GM23338 (cell line): ENCODE measurements at regions not wholly inside any gene's neighbourhood (a gene's known extent, or its start where the extent isn't known, plus 50 kb on each side); places are given as distances from the start of the nearest gene placed in this dataset.

ENCODE experiments used
- ATAC-seq: fragments of 200-7000 bp; cut with Tn5 transposase; 3 replicates; pipeline ENCODE4 v1.9.1; 2020
- DNase-seq: peaks from one replicate; pipeline ENCODE4 v3.0.0-alpha.2; 2015; ENCODE audit warnings: low spot score
- H2AFZ ChIP-seq: fragments of 200-600 bp; sonication (generic); 2 replicates; pipeline ENCODE4 v1.8.0; 2016; ENCODE audit warnings: antibody characterized with exemption, mild to moderate bottlenecking, moderate library complexity
- H3F3A ChIP-seq: fragments of 200-600 bp; sonication (generic); replicated peaks from 2 replicates; pipeline ENCODE4 v1.8.0; 2017; ENCODE audit warnings: antibody characterized with exemption, mixed run types, low read depth
- H3K27ac ChIP-seq: fragments of 200-600 bp; sonication (generic); 2 replicates; pipeline ENCODE4 v1.6.1; 2016; ENCODE audit warnings: low read depth
- H3K27me3 ChIP-seq: fragments of 200-600 bp; sonication (generic); 2 replicates; pipeline ENCODE4 v1.8.0; 2016; ENCODE audit warnings: mild to moderate bottlenecking, mixed run types, moderate library complexity; ENCODE audit not compliant: insufficient read depth
- H3K36me3 ChIP-seq: fragments of 200-600 bp; sonication (generic); 2 replicates; pipeline ENCODE4 v1.8.0; 2016; ENCODE audit warnings: mild to moderate bottlenecking; ENCODE audit not compliant: insufficient read depth
- H3K4me1 ChIP-seq: fragments of 200-600 bp; sonication (generic); 2 replicates; pipeline ENCODE4 v1.8.0; 2016; ENCODE audit warnings: mild to moderate bottlenecking, moderate library complexity; ENCODE audit not compliant: insufficient read depth
- H3K4me2 ChIP-seq: fragments of 200-600 bp; sonication (generic); 2 replicates; pipeline ENCODE4 v1.7.1; 2017; ENCODE audit warnings: mixed run types
- H3K4me3 ChIP-seq: fragments of 200-600 bp; sonication (generic); 2 replicates; pipeline ENCODE4 v1.6.1; 2016; ENCODE audit warnings: mixed run types
- H3K79me2 ChIP-seq: fragments of 200-600 bp; sonication (generic); replicated peaks from 2 replicates; pipeline ENCODE4 v1.8.0; 2017; ENCODE audit warnings: mild to moderate bottlenecking; ENCODE audit not compliant: insufficient read depth
- H3K9me2 ChIP-seq: fragments of 200-600 bp; sonication (generic); 2 replicates; pipeline ENCODE4 v1.8.0; 2017; ENCODE audit not compliant: insufficient read depth
- H4K20me1 ChIP-seq: fragments of 200-600 bp; sonication (generic); replicated peaks from 2 replicates; pipeline ENCODE4 v1.8.0; 2017; ENCODE audit warnings: mild to moderate bottlenecking; ENCODE audit not compliant: insufficient read depth
- H3K27ac Mint-ChIP-seq: 2 replicates; pipeline ENCODE4 v1.8.0; 2020; ENCODE audit warnings: inconsistent platforms, mild to moderate bottlenecking, moderate library complexity, mixed read lengths
- H3K27me3 Mint-ChIP-seq: 3 replicates; pipeline ENCODE4 v1.8.0; 2022; ENCODE audit warnings: low read depth, mild to moderate bottlenecking, moderate library complexity, mixed read lengths, inconsistent platforms; ENCODE audit not compliant: insufficient read depth, poor library complexity
- H3K36me3 Mint-ChIP-seq: 3 replicates; pipeline ENCODE4 v1.8.0; 2021; ENCODE audit warnings: low read depth, mild to moderate bottlenecking, inconsistent platforms, moderate library complexity, mixed read lengths
- H3K4me1 Mint-ChIP-seq: 3 replicates; pipeline ENCODE4 v1.8.0; 2020; ENCODE audit warnings: mild to moderate bottlenecking, inconsistent platforms, mixed read lengths
- H3K4me3 Mint-ChIP-seq: 3 replicates; pipeline ENCODE4 v1.8.0; 2021; ENCODE audit warnings: moderate library complexity, mild to moderate bottlenecking, inconsistent platforms, mixed read lengths
- H3K9me3 Mint-ChIP-seq: 3 replicates; pipeline ENCODE4 v1.8.0; 2020; ENCODE audit warnings: moderate library complexity, mild to moderate bottlenecking, inconsistent platforms, mixed read lengths
- CREB1 ChIP-seq: fragments of 250-450 bp; sonication (Bioruptor Pico); IDR thresholded peaks from 2 replicates; pipeline ENCODE4 v1.5.0; 2020; ENCODE audit warnings: low read depth, mild to moderate bottlenecking, moderate library complexity
- CTCF ChIP-seq, 2 experiments: fragments of 200-600 bp in 1 of 2; sonication (generic) in 1 of 2; conservative IDR thresholded peaks; 2 replicates each; pipeline versions ENCODE4 v1.5.1 to v1.6.1; 2016 to 2017; ENCODE audit warnings: antibody characterized with exemption in 2 of 2, low read depth in 2 of 2, mild to moderate bottlenecking in 2 of 2, moderate library complexity in 1 of 2
- ETS1 ChIP-seq: IDR thresholded peaks from 2 replicates; pipeline ENCODE4 v1.6.1; 2016; ENCODE audit warnings: antibody characterized with exemption
- EZH2 ChIP-seq: fragments of 200-600 bp; sonication (generic); IDR thresholded peaks from one replicate; pipeline ENCODE4 v1.8.0; 2017; ENCODE audit warnings: antibody characterized with exemption, mild to moderate bottlenecking, low read depth; ENCODE audit not compliant: unreplicated experiment
- EZH2phosphoT487 ChIP-seq: fragments of 200-600 bp; sonication (generic); IDR thresholded peaks from one replicate; pipeline ENCODE4 v1.8.1; 2018; ENCODE audit warnings: antibody characterized with exemption; ENCODE audit not compliant: unreplicated experiment
- JUNB ChIP-seq: IDR thresholded peaks from one replicate; pipeline ENCODE4 v1.6.1; 2016; ENCODE audit warnings: antibody characterized with exemption; ENCODE audit not compliant: unreplicated experiment
- NANOG ChIP-seq: IDR thresholded peaks from 2 replicates; pipeline ENCODE4 v1.6.1; 2016; ENCODE audit warnings: antibody characterized with exemption, borderline replicate concordance
- POLR2AphosphoS5 ChIP-seq: IDR thresholded peaks from 2 replicates; pipeline ENCODE4 v1.6.1; 2016; ENCODE audit warnings: antibody characterized with exemption, low read depth
- REST ChIP-seq: IDR thresholded peaks from one replicate; pipeline ENCODE4 v1.6.1; 2018; ENCODE audit warnings: antibody characterized with exemption; ENCODE audit not compliant: unreplicated experiment
- STAT1 ChIP-seq: IDR thresholded peaks from one replicate; pipeline ENCODE4 v1.6.1; 2016; ENCODE audit warnings: antibody characterized with exemption; ENCODE audit not compliant: unreplicated experiment
- ZNF114 ChIP-seq: fragments of 250-450 bp; sonication (Bioruptor Pico); IDR thresholded peaks from 2 replicates; pipeline ENCODE4 v1.5.0; 2020; ENCODE audit warnings: mild to moderate bottlenecking, moderate library complexity
- ZNF331 ChIP-seq: fragments of 250-450 bp; sonication (Bioruptor Pico); IDR thresholded peaks from 2 replicates; pipeline ENCODE4 v1.5.0; 2020; ENCODE audit warnings: low read depth, mild to moderate bottlenecking, moderate library complexity
- ZNF462 ChIP-seq: fragments of 250-450 bp; sonication (Bioruptor Pico); IDR thresholded peaks from 2 replicates; pipeline ENCODE4 v1.5.0; 2020; ENCODE audit warnings: mild to moderate bottlenecking, moderate library complexity

- H3K9me3 Mint-ChIP-seq = no peaks in the 10 kb centered on the region
- no peaks in the 10 kb centered on the region for H3F3A ChIP-seq
- H3K27ac ChIP-seq = no peak overlapping the region
- no peaks in the 10 kb centered on the region for H3K36me3 Mint-ChIP-seq
- no peaks in the 10 kb centered on the region; the same call in 1 of the 2 replicates for H3K4me1 ChIP-seq
- no peak overlapping the region for H3K4me3 Mint-ChIP-seq
- no peak for TF ChIP-seq NANOG
- TF ChIP-seq ZNF331 (CRISPR knock-in tag) = no peak
- TF ChIP-seq CTCF (conservative IDR thresholded peaks at IDR 0.05; ENCODE audit: low read depth in 2 of 2) = no peak
- no peak for TF ChIP-seq POLR2AphosphoS5
- no peak for TF ChIP-seq ZNF462 (CRISPR knock-in tag)
- no peak for TF ChIP-seq STAT1
- no peak for TF ChIP-seq ETS1
- TF ChIP-seq EZH2phosphoT487 = no peak
- no peak for TF ChIP-seq ZNF114 (CRISPR knock-in tag)
- TF ChIP-seq EZH2 = no peak
- TF ChIP-seq JUNB = no peak
- TF ChIP-seq REST = no peak
- TF ChIP-seq CREB1 = no peak
- no peak overlapping the region for H2AFZ ChIP-seq
- no peaks in the 10 kb centered on the region for H3K27me3 ChIP-seq
- no peak overlapping the region for H3K4me3 ChIP-seq
- no peaks in the 10 kb centered on the region for H4K20me1 ChIP-seq
- H3K4me1 Mint-ChIP-seq = peaks cover 3% of the 10 kb centered on the region; the same call in 2 of the 3 replicates
- H3K4me2 ChIP-seq = no peak overlapping the region
- H3K36me3 ChIP-seq = no peaks in the 10 kb centered on the region
- H3K27ac Mint-ChIP-seq = no peak overlapping the region
- ATAC-seq = no peak
- DNase-seq = no peak
- H3K79me2 ChIP-seq = no peaks in the 10 kb centered on the region
- peaks cover 9% of the 10 kb centered on the region for H3K9me2 ChIP-seq
- H3K27me3 Mint-ChIP-seq = peaks cover 2% of the 10 kb centered on the region
These were observed 83.4 kb downstream of the CD200R1L start for GRCh38 chr3:112763258-112763657.
